Central memory CD4-positive, alpha-beta T cell (primary cell): ENCODE measurements at regions not wholly inside any gene's neighbourhood (a gene's known extent, or its start where the extent isn't known, plus 50 kb on each side); places are given as distances from the start of the nearest gene placed in this dataset.
"Not testable (repeated sequence)": the region's sequence is repeated elsewhere in the genome, so short reads cannot be mapped to it uniquely, and the experiment has no call there.

Experiments
- DNase-seq: peaks from one replicate; pipeline ENCODE4 v3.0.0; 2022

GRCh38 chr2:16194931-16195680, 254.8 kb downstream of the MYCN start:
- no peak for DNase-seq

- DNase-seq = no peak
Measured at GRCh38 chr2:16194530-16194929, 254.2 kb downstream of the MYCN start.

DNA sequence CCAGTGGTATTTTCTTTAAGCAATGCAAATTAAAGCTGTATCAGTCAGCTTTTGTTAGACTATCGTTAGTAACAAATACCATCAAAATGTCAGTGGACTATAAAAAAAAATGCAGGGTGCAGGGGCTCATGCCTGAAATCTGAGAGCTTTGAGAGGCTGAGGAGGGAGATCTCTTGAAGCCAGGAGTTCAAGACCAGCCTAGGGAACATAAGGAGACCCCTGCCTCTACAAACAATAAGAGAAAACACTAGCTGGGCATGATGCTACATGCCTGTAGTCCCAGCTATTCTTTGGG, 253.7 kb downstream of the MYCN start:
- DNase-seq = no peak

DNA sequence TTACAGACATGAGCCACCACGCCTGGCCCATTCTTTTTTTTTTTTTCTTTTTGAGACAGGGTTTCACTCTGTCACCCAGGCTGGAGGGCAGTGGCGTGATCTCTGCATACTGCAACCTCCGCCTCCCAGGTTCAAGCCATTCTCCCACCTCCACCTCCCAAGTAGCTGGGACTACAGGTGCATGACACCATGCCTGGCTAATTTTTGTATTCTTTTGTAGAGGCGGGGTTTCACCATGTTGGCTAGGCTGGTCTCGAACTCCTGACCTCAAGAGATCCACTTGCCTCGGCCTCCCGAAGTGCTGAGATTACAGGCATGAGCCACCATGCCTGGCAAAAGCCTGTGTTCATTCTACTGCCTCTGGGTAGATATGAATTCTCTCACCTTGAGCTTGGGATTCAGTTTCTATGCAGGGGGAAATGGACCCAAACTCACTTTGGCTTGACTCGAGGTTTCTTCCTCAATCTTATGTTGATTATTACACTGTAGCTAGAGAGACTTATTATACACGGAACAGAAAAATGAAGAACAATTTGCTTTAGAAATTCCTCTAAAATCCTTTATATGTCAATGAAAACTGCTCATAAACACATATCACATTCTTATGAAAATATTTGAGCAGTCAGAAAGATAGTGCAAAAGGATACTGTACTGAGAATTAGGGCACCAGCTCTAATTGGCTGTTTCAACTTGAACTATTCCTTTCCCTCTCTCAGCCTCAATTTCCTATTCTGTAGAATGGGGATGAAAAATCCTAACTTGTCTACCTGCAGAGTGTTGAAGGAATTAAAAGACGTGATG, 252.3 kb downstream of the MYCN start:
- no peak for DNase-seq

DNA sequence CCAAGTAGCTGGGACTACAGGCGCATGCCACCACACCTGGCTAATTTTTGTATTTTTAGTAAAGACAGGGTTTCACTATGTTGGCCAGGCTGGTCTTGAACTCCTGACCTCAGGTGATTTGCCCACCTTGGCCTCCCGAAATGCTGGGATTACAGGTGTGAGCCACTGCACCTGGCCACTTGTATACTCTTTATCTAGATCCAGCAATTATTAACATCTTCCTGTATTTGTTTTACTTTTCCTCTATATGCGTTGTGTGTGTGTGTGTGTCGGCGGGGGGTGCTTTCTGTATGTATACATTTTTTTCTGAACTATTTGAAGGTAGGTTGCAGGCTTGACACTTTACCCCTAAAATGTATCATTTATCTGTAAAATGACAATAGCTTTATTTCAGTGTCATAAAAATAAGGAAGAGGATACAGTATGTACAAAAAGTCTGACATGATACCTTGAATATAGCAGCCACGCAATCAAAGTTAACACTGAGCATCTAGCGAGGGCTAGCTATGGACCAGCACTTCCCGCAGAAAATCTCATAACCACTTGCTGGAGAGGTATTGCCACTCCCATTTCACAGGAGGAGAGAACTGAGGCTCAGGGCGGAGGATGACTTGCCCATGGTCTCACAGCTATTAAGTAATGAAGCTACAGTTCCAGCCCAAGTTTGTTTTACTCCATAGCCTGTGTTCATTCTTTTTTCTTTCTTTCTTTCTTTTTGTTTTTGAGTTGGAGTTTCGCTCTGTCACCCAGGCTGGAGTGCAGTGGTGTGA, 251.3 kb downstream of the MYCN start:
- DNase-seq = no peak

DNA sequence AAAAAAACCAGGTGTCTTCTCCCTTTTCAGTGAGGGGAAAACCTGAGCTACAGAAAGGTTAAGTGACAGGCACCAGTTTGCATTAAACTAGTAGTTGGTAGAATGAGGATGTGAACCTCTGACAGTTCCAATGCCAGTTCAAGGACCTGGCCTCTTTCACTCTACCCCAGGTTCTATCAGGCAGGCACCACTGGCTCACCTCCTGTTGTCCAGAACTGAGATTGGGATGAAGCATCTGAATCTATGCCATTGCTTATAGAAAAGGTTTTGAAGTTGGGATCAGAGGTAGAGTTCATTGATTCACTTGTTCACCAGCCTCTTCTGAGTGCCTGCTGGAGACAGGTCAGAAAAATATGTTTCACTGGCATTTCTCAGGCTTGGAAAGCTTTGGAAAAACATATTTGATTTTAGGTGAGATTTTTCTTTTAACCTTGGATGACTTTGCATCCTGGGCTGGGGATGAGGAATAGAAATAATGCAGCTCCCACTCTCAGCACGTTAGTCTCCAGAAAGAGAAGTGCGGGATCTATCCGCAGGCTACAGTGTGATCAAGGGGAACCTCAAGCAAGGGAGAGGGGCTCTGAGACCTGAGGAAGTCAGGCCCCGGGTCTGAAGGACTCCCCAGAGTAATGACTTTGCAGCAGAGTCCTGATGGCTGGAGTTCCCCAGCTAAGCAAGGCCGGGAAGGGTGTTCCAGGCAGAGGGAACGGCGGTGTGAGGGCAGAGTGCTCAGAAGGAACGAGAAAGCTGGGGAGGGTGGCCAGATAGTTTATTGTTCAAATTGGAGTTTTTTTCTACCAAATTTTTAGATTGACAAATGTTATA, 250.3 kb downstream of the MYCN start:
- no peak for DNase-seq

- DNase-seq = no peak
Measured at GRCh38 chr2:16189836-16190160, 249.4 kb downstream of the MYCN start.

DNA sequence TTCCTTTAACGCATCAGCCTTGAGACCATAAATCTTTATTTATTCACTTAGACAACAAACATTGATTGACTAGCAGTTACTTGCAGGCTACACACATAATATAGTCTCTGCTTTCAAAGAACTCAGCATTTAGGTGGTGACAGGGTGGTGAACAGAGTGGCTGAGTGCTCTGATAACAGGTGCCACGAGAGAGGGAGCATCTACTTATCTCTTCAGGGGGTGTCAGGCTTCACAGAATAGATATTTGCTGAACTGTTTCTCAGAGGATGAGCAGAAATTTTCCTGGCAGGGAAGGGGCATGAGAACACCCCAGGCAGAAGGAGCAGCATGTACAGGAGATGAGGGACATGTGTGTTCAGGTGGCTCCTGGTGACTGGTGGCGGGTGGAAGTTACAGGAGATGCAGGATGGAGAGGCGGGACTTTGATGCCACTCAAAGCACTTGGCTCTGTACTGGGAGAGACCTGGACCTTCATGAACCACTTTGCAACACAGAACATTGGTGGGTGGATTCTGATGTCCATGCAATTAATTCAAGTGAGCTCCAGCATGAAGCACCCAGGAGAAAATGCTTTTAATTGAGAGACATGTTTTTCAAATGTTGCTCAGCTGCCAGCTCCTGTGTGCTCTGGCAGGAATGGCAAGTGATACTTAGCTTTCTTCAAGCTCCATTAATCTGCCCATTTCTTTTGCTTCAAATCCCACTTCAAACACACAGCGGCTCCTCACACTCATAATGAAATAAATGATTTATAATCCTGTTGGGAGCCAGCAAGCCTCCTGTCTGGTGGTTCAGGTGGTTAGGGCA, 248.9 kb downstream of the MYCN start:
- no peak for DNase-seq

DNA sequence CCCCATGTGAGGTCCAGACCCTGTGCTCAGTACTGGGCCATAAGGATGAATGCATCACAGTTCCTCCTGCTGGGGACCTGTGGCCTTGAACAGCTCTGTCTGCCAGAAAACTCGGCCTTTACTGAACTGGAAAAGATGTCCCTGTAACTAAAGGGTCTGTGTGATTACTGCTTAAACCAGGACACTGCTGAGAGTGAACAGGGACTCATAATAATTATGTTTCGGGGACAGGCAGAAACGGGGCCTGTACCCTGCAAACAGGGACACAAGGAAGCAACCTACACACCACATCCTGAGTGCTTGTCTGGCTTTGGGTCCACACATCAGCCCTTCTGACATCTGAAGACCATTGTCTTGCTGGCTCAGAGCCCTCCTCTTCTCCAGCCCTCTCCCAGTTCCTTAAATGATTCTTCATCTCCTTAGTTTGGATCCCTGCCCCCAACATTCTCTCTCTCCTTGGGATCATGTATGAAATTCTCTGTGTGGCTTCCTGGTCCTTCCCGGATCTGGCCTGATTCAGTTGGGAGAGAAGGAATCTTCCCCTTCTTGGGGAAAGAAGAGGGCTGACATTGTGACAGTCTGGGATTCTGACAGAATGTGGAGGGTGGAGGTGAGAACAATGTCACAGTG, 248.0 kb downstream of the MYCN start:
- no peak for DNase-seq

DNA sequence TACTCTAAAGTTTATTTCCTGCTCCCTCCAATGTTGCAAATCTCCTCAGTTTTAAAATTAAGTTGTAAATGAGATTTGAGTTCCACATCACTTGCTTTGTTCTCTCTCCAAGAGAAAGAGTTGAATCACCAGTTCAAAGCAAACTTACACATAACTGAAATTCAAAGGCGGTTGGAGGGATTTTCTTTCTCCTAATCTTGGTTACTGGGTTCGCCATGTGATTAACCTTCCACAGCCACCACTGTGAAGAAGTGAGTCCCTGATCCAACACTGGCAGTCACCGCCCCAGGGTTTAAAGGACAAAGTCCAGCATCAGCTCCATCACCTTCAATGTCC, 247.1 kb downstream of the MYCN start:
- DNase-seq = no peak

DNA sequence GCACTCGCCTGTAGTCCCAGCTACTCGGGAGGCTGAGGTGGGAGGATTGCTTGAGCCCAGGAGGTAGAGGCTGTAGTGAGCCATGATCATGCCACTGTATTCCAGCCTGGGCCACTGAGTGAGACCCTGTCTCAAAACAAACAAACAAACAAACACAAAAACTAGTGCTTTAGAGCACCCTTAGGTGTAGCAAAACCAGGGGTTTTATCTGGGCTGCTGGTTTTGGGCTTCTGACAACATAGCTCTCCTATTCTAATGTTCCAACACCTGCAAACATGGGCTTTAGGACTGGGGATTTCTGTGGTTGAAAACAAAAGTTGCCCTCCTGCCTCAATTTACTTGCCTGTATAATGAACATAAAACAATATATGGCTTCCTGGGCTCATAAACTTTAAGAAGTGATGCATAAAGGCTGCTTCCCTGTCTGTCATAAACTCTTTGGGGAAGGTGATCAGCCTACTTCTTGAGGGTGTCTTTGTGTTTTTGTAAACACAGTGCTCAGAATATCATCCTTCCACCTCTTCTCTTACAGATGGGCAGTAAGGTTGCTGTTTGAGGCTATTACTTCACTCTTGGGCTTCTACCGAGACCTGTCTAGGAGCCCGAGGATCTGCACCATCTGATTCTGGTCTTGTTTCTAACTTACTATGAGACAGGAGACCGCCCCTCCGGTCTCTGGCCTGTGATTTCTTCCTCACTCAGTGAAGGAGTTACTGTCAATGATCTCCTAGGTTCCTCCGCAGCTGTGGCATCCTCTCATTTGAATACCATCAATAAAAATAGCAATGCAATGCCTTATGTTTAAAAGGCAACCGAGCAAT, 246.5 kb downstream of the MYCN start:
- DNase-seq = no peak

- no peak for DNase-seq
Measured at GRCh38 chr2:16185801-16186272, 245.5 kb downstream of the MYCN start.

- DNase-seq = no peak
Measured at GRCh38 chr2:16184945-16185660, 244.8 kb downstream of the MYCN start.

DNA sequence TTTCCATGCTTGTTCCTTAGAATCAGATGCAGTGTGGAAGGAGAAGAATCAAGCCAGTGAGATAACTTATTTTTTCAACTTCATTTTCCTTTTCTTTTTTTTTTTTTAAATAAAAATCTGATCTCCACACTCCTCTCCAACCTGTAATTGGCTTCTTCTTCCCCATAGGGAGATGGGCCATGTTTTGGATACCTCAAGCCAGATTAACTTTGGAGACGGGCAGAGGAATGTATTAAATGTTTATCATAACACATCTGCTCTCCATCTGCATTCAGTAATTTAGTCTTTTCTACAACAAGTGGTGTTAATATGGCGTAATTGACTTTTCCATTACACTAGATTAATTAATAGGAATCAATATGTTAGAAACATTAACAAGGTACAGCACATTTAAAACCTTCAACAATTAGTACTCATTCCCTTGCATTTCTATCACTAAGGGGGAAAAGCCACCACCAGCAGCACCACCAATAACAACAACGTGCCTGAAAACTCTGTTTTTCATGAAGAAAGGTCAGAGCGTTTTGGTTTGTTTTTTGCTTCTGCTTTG, 244.1 kb downstream of the MYCN start:
- no peak for DNase-seq

GRCh38 chr2:16183345-16183744, 243.0 kb downstream of the MYCN start:
- no peak for DNase-seq

DNA sequence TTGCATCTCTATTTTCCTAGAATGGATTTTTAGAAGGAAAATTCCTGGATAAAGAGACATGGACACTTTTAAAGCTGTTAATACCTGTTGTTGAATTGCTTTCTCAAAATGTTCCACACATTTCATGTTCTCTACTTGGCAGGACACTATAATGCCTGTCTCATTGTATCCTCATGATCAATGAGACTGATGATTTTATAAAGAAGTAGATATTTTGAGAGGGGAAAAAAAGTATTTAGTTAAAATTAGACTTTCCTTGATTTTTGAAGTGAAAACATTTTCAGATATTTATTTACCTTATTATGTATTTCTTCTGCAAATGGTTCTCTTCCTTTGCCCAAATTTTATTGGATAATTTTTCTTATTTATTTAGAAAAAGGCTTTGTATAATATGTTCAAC, 242.5 kb downstream of the MYCN start:
- DNase-seq = no peak

DNA sequence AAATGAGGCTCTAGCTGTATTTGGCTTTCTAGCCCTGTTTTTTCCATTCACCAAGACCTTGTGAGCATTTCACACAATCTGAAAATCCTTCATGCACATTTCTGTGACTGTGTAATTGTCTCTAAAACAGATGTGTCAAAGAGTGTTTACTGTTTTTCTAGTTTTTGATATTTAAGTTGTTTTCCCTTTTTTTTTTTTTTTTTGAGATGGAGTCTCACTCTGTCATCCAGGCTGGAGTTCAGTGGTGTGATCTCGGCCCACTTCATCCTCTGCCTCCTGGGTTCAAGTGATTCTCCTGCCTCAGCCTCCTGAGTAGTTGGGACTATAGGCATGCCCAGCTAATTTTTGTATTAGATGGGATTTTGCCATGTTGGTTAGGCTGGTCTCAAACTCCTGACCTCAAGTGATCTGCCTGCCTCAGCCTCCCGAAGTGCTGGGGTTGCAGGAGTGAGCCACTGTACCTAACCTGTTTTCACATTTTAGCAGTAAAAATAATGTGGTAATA, 242.0 kb downstream of the MYCN start:
- DNase-seq = not testable (repeated sequence)

GRCh38 chr2:16181741-16182090, 241.4 kb downstream of the MYCN start:
- DNase-seq = no peak

GRCh38 chr2:16181062-16181740, 240.9 kb downstream of the MYCN start:
- DNase-seq = no peak
